OCI-LY7 (cell line): ENCODE measurements at regions not wholly inside any gene's neighbourhood (a gene's known extent, or its start where the extent isn't known, plus 50 kb on each side); places are given as distances from the start of the nearest gene placed in this dataset.

Experiments
- BruUV-seq: library from RNA; stranded (reverse); fragments of 400-500 nt; replicated peaks from 2 replicates; lab custom pipeline; 2021; lab: Mats Ljungman, UMichigan
- CTCF ChIA-PET: fragments of 300-600 bp; sonication (Branson Sonifier 250); formaldehyde crosslinking; loops from one replicate; lab custom pipeline; 2022; ENCODE audit warnings: antibody characterized with exemption; ENCODE audit not compliant: unreplicated experiment; lab: Charles Lee
- POLR2A ChIA-PET: fragments of 300-600 bp; sonication (Branson Sonifier 250); formaldehyde crosslinking; loops from one replicate; lab custom pipeline; 2022; ENCODE audit warnings: antibody characterized with exemption; lab: Charles Lee
- DNase-seq: peaks from one replicate; pipeline ENCODE4 v3.0.0-alpha.2; 2015; ENCODE audit warnings: low spot score
- H2AFZ ChIP-seq: fragments of 200-600 bp; sonication (generic), shearing (Covaris generic); 2 replicates; pipeline ENCODE4 v1.6.1; 2014; ENCODE audit warnings: mild to moderate bottlenecking, antibody characterized with exemption, low read length, moderate library complexity
- H3K27ac ChIP-seq: fragments of 200-600 bp; sonication (generic); 2 replicates; pipeline ENCODE4 v1.5.1; 2014; ENCODE audit warnings: mixed run types, low read depth, mild to moderate bottlenecking, moderate library complexity, low read length, inconsistent platforms; ENCODE audit not compliant: poor library complexity, severe bottlenecking
- H3K36me3 ChIP-seq: fragments of 200-600 bp; sonication (generic); 2 replicates; pipeline ENCODE4 v1.6.1; 2014; ENCODE audit warnings: mild to moderate bottlenecking, antibody characterized with exemption, low read length, moderate library complexity, mixed read lengths; ENCODE audit not compliant: insufficient read depth
- H3K4me1 ChIP-seq: fragments of 200-600 bp; sonication (generic); 2 replicates; pipeline ENCODE4 v1.5.1; 2014; ENCODE audit warnings: mild to moderate bottlenecking, low read length; ENCODE audit not compliant: insufficient read depth, poor library complexity, severe bottlenecking
- H3K4me2 ChIP-seq: fragments of 200-600 bp; sonication (generic); 2 replicates; pipeline ENCODE4 v1.6.1; 2014; ENCODE audit warnings: mild to moderate bottlenecking, low read length
- H3K4me3 ChIP-seq: fragments of 200-600 bp; sonication (generic); 2 replicates; pipeline ENCODE4 v1.5.1; 2014; ENCODE audit warnings: mild to moderate bottlenecking, low read depth, low read length; ENCODE audit not compliant: poor library complexity, severe bottlenecking
- H3K79me2 ChIP-seq: fragments of 200-600 bp; sonication (generic); 2 replicates; pipeline ENCODE4 v1.6.1; 2016; ENCODE audit warnings: low read depth, mild to moderate bottlenecking, low read length, moderate library complexity, mixed read lengths; ENCODE audit not compliant: insufficient read depth
- H3K9me2 ChIP-seq: fragments of 200-600 bp; sonication (generic); 2 replicates; pipeline ENCODE4 v1.6.1; 2016; ENCODE audit warnings: mild to moderate bottlenecking, low read length, mixed read lengths; ENCODE audit not compliant: insufficient read depth
- H3K9me3 ChIP-seq: fragments of 200-600 bp; sonication (generic); 2 replicates; pipeline ENCODE4 v1.6.1; 2014; ENCODE audit warnings: mild to moderate bottlenecking, mixed run types, low read length, mixed read lengths
- H4K20me1 ChIP-seq: fragments of 200-600 bp; sonication (generic); 2 replicates; pipeline ENCODE4 v1.6.1; 2014; ENCODE audit warnings: mild to moderate bottlenecking, antibody characterized with exemption, low read length, moderate library complexity, mixed read lengths; ENCODE audit not compliant: insufficient read depth
- EZH2phosphoT487 ChIP-seq: fragments of 200-600 bp; sonication (generic); IDR thresholded peaks from 2 replicates; pipeline ENCODE4 v1.6.1; 2018; ENCODE audit warnings: low read depth, borderline replicate concordance, mild to moderate bottlenecking, mixed run types, antibody characterized with exemption, low read length, moderate library complexity, mixed read lengths
- intact Hi-C: fragments of 100-400 bp; cut with micrococcal nuclease; formaldehyde crosslinking; loops from one replicate; pipeline ENCODE4 v1.10.0; 2022; ENCODE audit not compliant: unreplicated experiment
- TF ChIP-seq, protein P1 (sequence below): fragments of 200-600 bp; sonication (generic); conservative IDR thresholded peaks from 2 replicates; pipeline ENCODE4 v1.5.1; 2014; ENCODE audit warnings: mild to moderate bottlenecking, antibody characterized with exemption, low read length, moderate library complexity, mixed read lengths

DNA sequence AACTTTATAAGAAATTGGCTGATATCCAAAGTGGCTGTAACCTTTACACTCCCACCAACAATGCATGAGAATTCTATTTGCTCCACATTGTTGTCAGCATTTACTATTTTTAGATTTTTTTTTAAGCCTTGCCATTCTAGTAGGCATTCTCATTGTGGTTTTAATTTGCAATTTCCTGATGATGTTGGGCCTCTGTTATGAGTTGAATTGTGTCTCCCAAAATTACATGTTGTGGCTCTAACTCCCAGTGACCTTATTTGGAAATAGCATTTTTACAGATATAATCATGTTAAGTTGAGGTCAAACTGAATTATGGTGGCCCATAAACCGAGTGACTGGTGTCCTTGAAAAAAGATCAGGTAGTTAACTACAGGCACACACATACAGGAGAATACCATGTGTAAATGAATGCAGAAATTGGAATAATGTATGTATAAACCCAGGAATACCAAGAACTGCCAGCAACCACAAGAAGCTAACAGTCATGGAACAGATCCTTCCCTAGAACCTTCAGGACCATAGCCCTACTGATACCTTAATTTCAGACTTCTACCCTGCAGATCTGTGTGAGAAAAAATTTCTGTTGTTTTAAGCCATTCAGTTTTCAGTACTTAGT is 348.8 kb upstream of the DAB1 start:
- H3K4me1 ChIP-seq, result no peaks in the 10 kb centered on the region
- no peaks in the 10 kb centered on the region for H4K20me1 ChIP-seq
- no peak overlapping the region for H3K27ac ChIP-seq
- no peak overlapping the region for H3K4me2 ChIP-seq
- CTCF ChIA-PET, result no interaction called here
- H3K4me3 ChIP-seq, result no peak overlapping the region
- H2AFZ ChIP-seq, result no peak overlapping the region
- no peak for DNase-seq
- no TSS peak for BruUV-seq
- intact Hi-C loops, result no loop called here
- POLR2A ChIA-PET, result interaction anchor here (1.2 kb wide), 1 partner anchor 12 kb away, joined by 3 read pairs; no protein-coding TSS in a partner anchor
- H3K9me2 ChIP-seq, result no peaks in the 10 kb centered on the region
- no peaks in the 10 kb centered on the region for H3K9me3 ChIP-seq
- H3K79me2 ChIP-seq, result no peaks in the 10 kb centered on the region
- H3K36me3 ChIP-seq, result no peaks in the 10 kb centered on the region
- TF ChIP-seq EZH2phosphoT487, result no peak
- TF ChIP-seq, protein P1, sequence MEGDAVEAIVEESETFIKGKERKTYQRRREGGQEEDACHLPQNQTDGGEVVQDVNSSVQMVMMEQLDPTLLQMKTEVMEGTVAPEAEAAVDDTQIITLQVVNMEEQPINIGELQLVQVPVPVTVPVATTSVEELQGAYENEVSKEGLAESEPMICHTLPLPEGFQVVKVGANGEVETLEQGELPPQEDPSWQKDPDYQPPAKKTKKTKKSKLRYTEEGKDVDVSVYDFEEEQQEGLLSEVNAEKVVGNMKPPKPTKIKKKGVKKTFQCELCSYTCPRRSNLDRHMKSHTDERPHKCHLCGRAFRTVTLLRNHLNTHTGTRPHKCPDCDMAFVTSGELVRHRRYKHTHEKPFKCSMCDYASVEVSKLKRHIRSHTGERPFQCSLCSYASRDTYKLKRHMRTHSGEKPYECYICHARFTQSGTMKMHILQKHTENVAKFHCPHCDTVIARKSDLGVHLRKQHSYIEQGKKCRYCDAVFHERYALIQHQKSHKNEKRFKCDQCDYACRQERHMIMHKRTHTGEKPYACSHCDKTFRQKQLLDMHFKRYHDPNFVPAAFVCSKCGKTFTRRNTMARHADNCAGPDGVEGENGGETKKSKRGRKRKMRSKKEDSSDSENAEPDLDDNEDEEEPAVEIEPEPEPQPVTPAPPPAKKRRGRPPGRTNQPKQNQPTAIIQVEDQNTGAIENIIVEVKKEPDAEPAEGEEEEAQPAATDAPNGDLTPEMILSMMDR, result no peak

DNA sequence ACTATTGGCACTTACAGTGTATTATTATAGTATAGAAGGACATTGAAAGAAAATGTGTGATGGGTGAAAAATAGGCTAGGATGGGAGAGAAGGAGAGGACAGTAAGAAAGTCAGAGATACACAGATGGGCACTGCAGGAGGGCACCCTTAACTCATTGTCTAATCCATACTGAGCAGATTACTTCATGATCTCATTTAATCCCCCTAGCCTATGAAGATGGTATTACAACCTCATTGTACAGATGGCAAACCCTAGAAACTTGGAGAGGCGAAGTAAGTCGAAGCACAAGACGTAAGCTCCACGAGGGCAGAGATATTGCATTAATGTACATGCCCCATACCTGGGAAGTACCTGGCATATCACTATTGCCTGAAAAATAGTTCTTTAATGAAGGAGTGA is 346.9 kb upstream of the DAB1 start:
- no peak overlapping the region for H3K27ac ChIP-seq
- H3K79me2 ChIP-seq, result no peaks in the 10 kb centered on the region
- no peaks in the 10 kb centered on the region for H4K20me1 ChIP-seq
- H3K4me1 ChIP-seq, result no peaks in the 10 kb centered on the region
- H3K9me3 ChIP-seq, result no peaks in the 10 kb centered on the region
- H3K4me3 ChIP-seq, result no peak overlapping the region
- ChIA-PET POLR2A (interaction anchor here (0.6 kb wide), 1 partner anchor 121 kb away, joined by 3 read pairs; no protein-coding TSS in a partner anchor), CTCF (no interaction called here)
- BruUV-seq, result no TSS peak
- H3K9me2 ChIP-seq, result no peaks in the 10 kb centered on the region
- TF ChIP-seq, protein P1, result peak; percentile 50; the same call in 1 of the 2 replicates
- TF ChIP-seq EZH2phosphoT487, result no peak
- H3K36me3 ChIP-seq, result no peaks in the 10 kb centered on the region
- no peak overlapping the region for H2AFZ ChIP-seq
- H3K4me2 ChIP-seq, result no peak overlapping the region
- peak; percentile 2 for DNase-seq
- intact Hi-C loops, result no loop called here

DNA sequence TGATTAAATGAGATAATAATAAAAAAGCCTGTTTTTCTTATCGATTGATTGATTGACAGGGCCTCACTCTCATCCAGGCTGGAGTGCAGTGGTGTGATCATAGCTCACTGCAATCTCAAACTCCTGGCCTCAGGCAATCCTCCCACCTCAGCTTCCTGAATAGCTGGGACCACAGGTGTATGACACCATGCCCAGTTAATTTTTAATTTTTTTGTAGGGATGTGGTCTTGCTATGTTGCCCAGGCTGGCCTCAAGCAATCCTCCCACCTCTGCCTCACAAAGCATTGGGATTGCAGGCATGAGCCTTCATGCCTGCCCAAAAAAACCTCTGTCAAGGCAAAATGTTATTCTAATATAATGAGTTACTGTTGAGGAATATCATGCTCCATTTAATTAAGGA is 346.4 kb upstream of the DAB1 start:
- ChIA-PET POLR2A (interaction anchor here (0.6 kb wide), 1 partner anchor 120 kb away, joined by 3 read pairs; no protein-coding TSS in a partner anchor), CTCF (no interaction called here)
- no peak overlapping the region for H2AFZ ChIP-seq
- no peak overlapping the region for H3K4me3 ChIP-seq
- H3K4me1 ChIP-seq, result no peaks in the 10 kb centered on the region
- no TSS peak for BruUV-seq
- H3K9me3 ChIP-seq, result no peaks in the 10 kb centered on the region
- H3K9me2 ChIP-seq, result no peaks in the 10 kb centered on the region
- no peak for TF ChIP-seq EZH2phosphoT487
- TF ChIP-seq, protein P1, result no peak
- no peak for DNase-seq
- no peaks in the 10 kb centered on the region for H4K20me1 ChIP-seq
- H3K36me3 ChIP-seq, result no peaks in the 10 kb centered on the region
- intact Hi-C loops, result no loop called here
- H3K79me2 ChIP-seq, result no peaks in the 10 kb centered on the region
- H3K4me2 ChIP-seq, result no peak overlapping the region
- no peak overlapping the region for H3K27ac ChIP-seq
